CD4-positive, alpha-beta T cell treated with Interleukin-21 for 1 hour (primary cell): ENCODE measurements at regions not wholly inside any gene's neighbourhood (a gene's known extent, or its start where the extent isn't known, plus 50 kb on each side); places are given as distances from the start of the nearest gene placed in this dataset.
"Not testable (repeated sequence)": the region's sequence is repeated elsewhere in the genome, so short reads cannot be mapped to it uniquely, and the experiment has no call there.

Experiments used
- DNase-seq: peaks from one replicate; pipeline ENCODE4 v3.0.0-alpha.2; 2020

DNA sequence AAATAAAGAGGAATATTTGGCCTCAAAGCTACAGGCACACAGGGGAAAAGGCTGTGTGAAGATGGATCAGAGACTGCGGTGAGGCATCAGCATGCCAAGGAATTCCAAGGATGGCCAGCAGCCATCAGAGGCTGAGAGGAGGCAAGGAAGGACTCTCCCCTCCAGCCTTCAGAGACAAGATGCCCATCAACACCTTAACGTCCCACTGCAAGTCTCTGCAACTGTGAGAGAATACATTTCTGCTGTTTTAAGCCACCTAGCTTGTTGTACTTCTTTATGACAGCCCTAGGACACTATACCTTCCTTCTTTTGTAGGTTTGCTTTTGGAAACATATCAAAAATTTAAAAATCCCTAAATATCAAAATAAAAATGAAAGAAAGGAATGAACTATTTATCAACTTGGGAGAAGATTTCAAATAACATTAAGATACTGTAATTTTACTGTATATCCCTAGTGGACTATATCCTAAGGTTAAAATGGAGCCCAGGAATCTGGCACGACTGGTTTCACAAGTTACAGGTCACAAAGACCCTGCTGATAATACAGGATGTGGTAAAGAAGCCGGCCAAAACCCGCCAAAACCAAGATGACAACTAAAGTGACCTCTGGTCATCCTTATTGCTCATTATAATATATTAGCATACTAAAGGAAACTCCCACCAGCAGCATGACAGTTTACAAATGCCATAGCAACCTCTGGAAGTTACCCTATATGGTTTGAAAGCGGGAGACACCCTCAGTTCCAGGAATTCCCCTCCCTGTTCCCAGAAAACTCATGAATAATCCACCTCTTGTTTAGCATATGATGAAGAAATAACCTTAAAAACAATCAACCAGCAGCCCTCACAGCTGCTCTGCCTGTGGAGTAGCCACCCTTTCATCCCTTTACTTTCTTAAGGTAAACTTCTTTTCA, 185.2 kb downstream of the AVL9 start:
- DNase-seq: no peak

DNA sequence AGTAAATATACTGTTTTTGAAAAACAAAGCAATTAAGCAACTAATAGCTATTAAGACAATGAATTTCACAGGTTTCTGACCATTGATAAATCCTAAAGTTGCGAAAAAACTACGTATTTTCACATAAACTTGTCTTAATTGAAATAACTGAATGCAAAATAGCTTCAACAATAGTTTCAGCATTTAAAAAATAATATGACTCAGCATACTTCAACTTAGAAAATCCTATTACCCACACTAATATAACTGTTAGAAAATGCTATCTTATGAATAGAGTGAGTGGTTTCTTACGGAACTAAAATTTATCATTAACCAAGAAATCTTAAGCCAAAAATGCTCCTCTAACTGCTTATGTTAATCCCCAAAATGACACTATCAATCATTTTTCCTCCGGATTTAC, 183.9 kb downstream of the AVL9 start:
- no peak for DNase-seq

DNA sequence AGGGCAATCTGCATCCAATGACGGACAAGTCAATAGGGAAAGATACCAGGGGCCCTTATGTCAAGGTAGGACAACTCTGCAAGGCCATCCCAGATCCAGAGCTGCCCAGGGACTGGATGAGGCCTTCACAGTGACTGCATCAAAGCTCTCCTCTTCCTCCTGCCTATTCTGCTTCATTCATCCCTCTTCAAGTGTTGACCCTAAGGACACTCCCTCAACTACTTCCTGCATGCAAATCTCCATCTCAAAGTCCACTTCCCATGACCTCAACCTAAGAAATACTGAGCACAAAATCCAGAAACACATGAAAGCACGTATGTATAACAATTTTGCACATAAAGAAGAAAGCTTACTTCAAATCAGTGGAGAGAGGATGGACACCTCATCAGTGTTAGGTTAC, 182.3 kb downstream of the AVL9 start:
- no peak for DNase-seq

DNA sequence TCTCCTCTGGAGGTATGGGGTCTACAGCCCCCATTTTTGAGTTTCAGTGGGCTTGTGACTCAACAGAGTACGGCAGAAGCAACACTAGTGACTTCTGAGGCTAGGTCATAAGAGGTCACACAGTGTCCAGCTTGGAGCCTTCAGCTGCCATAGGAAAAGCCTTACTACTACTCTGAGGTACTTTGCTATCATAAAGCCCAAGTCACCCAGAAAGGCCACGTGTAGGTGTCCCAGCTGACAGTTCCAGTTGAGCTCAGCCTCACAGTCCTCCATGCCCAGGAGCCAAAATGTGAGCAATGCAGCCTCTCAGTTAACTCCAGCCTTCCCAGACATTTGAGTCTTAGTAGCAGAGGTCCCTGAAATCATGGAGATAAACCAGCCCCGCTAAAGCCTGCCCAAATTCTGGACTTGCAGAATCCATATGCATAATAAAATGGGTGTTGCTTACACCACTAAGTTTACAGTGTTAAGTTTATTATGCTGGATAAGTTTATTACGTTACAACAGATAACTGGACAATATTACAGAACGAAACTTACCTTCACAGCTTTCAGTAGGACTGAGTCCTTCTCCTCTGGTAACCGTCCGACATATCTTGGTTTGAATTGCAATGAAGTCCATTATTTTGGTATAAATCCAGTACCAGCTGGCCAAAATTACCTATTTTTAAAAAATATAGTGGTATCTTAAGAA, 181.1 kb downstream of the AVL9 start:
- no peak for DNase-seq

DNA sequence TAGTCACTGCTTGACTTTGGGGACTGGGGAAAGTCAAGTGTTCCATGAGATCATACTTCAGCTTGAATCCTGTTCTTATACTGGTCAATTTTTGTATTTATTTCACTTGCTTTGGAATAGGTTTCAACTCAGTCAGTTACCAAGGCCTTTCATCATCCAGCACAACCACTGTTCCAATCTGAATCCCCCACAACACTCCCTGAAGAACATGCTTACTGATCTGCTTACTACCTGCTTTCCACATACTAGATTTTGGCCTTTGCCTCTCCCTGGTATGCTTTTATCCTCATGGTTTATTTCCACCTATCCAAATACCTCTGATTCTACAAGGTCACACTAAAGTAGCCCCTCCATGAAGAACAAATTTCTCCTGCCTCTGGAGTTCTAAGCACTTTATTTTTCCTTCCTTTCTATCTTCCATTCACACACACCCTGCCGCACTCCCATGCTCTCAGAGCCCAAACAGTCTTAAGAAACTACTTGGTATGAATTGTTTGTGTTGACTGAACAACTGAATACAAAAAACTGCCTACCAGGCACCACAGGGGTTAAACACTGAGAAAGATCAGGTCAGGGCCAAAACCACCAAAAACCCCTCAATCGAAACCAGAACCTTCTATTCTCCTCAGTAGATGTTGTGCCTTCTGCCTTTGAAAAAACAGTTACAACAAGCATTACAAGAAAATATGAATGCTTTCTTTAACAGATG, 178.1 kb downstream of the AVL9 start:
- no peak for DNase-seq

DNA sequence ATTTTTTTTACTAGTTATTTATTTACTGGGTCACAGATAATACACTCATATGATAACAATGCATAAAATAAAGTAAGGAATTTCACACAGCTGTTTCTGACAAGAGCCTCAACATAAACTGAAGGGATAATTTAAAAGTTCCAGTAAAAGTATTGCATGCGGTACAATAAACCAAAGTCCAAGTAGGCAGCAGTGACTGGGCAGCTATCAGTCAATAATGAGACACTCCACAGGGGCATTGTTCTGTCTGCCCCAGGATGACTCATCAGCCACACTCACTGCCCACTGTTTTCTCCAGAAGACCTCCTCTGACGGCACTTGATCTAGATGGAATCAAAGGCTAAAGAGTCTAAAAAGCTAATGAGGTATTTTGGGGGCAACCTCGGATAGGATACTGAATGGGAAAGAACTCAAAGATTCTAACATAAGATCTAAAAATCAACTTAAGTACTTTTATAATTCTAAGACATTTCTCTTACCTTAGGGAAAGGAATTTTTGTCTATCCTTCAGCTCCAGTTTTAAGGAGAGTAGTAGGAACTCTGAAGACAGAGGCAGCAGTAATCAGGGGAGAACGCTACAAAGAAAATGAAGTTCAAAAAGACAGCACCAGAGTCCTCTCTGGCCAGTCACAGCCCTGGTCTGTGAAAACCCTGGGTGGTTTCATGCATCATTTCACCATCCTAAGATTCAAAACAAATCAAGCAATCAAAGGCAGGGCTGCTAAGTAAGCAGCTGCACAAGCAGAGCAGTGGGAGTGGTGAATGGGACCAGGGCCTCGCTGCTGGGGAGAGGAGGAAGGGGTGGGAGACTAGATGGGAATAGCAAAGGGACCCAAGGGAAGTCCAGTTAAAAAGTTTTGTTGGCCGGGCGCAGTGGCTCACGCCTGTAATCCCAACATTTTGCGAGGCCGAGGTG, 175.1 kb downstream of the AVL9 start:
- no peak for DNase-seq

DNA sequence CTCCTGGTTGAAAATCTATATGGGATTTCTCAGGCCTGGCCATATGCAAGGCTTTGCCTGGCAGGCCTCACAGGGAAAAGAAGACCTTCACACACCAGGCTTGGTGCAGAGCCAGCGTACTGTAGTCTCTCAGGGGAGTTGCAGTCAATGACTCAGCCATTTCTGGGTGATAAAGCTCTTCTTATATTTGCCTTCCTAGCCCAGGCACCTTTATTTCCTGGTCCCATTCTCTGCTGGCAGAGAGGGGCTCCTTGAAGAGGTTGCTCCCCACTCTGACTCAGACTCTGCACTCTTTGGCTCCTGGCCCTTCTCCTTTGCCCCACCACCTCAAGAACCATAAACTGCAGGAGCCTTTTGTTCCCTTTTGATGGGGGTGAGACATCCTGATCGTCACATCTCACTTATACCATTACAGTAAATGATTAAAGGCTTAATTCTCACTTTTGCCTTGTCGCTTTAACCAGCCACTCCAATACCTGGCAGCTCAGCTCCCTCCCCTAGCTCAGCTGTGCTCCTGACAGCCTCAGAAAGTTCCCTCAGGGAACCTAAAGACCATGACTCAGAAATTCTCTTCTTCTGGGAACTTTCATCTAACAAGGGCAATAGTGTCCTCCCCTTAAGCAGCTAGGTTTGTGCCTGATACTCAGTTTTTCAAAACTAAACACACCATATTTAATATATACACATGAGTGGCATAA, 174.0 kb downstream of the AVL9 start:
- not testable (repeated sequence) for DNase-seq

DNA sequence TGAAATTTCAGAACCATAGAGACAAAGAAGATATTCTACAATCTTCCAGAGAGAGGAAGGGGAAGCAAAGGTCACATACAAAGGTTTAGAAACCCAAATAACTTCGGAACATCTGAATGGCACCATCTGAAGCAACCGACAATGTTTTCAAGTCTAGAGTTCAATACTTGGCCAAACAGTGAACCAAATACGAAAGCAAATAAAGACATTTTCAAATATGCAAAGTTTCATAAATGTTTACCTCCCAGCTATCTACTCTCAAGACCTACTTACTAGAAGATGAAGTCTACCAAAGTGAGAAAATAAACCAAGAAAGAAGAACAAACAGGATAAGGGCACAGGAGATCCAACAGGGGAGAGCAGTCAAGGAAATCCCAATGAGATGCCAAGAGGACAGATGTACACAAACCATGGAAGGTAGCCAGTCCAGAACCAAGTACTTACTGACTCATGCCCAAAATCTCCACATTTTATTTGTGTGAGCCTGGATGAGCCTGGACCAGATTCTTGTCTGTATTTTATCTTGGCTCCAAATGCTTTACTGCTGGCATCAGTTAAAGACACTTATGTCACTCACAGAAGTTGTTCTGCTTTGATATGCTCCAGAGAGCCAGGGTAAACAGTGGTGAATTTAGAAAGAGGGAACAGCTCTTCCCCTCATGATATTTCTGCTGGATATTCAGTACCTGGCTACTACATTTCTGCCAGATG, 173.3 kb downstream of the AVL9 start:
- not testable (repeated sequence) for DNase-seq

DNA sequence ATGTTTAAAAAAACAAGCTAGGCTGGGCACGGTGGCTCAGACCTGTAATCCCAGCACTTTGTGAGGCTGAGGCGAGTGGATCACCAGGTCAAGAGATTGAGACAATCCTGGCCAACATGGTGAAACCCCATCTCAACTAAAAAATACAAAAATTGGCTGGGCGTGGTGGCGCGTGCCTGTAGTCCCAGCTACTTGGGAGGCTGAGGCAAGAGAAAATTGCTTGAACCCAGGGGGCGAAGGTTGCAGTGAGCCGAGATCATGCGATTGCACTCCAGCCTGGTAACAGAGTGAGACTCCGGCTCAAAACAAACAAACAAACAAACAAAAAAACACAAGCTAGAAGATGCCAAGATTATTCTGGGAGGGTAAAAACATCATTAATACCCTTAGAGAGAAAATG, 172.3 kb downstream of the AVL9 start:
- DNase-seq: not testable (repeated sequence)

DNA sequence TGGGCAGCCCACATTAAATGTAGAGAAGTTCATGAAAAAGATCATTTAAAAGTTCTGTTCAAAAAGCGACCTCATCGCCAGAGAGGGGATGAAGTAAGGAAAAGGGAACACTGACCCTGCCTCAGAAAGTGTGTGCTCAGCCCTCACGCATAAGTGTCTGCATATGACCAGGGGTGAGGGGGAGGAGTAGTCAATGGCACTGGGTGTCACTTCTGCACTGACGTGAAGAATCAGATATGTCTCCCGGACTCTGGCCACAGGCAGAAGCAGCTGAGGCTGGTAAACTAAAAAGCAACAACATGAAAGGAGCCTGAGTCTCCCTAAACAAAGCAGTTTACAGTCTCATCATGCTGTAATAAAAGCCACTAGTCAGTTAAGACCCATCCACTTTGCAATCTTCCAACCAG, 168.5 kb downstream of the AVL9 start:
- DNase-seq: not testable (repeated sequence)

DNA sequence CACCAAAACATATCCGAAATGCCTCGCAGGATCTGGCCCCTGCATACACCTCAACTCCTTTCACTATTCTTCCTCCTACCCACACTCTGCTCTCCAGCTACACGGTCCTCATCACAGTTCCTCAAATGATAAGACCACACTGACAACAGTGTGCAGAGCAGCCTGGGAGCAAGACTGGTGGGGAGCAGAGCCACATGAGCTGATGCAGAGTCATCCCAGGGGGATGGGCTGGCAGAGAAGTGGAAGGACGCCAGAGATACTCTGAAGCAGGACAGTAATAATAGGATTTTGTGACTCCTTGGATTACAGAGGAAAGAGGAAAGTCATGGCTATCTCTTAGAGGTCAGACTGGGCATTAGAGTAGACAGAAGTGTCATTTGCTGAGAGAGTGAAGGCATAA, 167.2 kb downstream of the AVL9 start:
- DNase-seq: not testable (repeated sequence)

DNA sequence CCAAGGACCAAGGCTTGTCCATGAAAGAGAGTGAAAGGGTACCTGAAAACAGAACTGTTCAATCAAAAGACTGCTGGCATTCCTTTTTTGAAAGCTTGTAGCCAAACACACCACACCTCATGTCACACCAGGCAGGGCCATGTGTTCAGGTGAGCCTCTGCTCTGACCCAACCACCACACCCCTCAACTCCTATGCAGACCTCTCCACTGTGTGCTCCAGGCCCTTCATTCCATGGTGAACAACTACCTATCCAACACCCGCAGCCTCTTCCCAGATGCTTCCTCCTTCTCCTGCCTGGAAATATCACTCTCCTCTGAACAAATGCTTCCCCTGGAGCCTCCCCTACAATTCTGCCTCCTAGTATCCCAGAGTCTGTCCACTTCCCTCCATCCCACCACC, 166.6 kb downstream of the AVL9 start:
- no peak for DNase-seq

DNA sequence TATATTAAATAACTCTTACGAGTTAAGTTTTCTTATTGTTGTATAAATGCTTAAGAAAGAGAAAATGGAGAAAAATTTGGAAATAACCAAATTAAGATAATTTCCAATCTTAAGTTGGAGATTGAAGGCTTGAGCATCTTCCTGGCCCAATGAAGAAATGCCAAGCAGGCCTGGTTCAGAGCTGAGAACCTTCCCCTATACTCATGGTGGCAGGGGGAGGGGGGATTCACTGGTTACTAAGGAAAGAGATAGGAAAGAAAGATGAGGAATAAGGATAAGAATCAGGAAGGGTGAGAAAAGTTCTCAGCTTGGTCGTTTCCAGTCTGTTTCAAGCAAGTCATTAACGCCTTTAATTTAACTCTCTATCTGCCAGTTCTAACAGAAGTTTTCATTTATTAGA, 166.2 kb downstream of the AVL9 start:
- no peak for DNase-seq

DNA sequence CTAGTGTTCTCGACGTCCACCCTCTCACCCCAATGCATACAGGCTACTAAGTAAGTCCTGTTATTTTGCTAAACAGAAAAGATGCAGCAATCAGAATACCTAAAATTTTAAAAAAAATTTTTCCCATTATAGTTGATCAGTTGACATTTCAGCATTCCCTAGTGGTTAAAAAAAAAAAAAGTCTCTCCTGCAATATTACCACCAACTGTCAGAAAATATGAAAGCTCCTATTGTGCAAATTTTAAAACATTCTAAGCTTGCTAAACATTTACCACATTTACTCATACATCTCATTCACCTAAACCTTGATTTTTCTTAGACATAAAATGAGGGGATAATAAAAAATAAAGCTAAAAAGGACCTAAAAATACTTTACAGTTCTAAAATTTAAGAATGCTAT, 165.6 kb downstream of the AVL9 start:
- no peak for DNase-seq

DNA sequence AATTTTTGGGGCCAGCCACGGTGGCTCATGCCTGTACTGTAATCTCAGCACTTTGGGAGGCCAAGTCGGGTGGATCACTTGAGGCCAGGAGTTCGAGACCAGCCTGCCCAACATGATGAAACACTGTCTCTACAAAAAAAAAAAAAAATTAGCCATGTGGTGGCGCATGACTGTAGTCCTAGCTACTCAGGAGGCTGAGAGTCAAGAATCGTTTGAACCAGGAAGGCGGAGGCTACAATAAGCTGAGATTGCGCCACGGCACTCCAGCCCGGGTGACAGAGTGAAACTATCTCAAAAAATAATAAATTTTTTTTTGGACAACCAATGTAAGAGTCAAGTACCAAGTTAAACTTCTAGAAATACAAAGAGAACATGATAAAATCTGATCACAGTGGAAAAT, 164.6 kb downstream of the AVL9 start:
- DNase-seq: no peak

DNA sequence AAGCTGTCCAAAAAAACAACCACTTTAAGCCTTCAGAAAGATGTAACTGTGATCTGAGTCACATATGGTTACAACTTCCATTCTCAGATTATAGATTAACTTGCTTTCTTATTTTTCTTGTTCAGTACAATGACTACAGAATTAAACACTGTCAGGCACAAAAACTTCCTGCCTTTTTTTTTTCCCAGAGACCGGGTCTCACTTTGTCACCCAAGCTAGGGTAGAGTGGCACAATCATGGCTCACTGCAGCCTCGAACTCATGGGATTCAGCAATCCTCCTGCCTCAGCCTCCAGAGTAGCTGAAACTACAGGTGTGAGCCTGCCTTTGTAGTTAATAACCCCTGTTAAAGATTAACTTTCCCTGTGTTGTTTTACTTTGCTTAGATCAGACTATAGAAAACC, 163.2 kb downstream of the AVL9 start:
- DNase-seq: no peak

DNA sequence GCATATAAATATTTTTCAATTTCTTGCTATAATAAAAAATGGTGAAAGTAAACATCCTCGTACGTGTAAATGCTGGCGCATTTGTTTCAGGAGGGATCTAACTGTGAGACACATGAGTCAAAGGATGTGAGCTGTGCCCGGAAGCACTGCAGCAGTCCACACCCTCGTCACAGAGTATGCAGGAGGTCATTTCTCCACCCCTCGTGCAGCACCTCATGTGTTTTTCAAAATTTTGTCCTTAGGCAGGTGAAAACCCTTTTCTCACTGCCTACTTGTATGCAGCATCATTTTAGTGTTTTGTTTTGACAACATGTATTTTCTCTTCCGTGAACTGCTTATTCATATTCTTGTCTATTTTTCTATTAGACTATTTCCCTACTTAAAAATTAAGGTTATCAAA, 162.7 kb downstream of the AVL9 start:
- DNase-seq: no peak

DNA sequence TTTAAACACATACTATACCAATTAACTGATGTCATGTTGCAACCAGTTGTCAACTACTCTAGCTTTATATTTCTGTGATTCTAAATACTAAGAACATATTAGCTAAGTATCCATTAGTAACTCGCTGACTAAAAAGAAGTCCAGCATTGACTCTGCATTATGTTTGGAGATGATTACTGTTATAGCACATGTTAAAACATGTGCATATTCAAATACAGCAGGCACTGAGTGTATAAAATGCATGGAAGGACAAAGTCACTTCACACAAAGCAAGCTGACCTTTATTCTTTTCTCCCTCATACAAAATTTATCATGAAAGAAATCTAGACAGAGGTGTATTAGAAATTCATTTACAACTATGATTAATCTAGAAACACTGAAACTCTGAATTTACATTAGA, 159.3 kb downstream of the AVL9 start:
- DNase-seq: not testable (repeated sequence)

DNA sequence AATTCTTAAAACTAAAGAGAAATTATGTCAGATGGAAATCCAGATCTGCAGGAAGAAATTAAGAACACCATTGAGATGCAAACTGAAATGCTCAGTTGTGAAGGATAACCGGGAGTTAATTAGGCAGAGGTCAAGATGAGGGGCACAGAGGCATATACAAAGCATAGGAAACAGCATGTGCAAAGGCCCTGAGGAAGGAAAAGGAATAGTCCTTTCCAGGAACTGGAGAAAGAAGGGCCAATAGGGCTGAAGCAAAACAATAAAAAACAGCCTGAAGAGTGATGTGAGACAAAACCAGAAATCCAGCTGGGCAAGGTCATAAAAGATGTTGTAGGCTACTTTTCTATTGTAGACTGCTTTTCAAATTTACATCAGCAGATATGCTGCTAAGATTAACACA, 155.1 kb downstream of the AVL9 start:
- not testable (repeated sequence) for DNase-seq

DNA sequence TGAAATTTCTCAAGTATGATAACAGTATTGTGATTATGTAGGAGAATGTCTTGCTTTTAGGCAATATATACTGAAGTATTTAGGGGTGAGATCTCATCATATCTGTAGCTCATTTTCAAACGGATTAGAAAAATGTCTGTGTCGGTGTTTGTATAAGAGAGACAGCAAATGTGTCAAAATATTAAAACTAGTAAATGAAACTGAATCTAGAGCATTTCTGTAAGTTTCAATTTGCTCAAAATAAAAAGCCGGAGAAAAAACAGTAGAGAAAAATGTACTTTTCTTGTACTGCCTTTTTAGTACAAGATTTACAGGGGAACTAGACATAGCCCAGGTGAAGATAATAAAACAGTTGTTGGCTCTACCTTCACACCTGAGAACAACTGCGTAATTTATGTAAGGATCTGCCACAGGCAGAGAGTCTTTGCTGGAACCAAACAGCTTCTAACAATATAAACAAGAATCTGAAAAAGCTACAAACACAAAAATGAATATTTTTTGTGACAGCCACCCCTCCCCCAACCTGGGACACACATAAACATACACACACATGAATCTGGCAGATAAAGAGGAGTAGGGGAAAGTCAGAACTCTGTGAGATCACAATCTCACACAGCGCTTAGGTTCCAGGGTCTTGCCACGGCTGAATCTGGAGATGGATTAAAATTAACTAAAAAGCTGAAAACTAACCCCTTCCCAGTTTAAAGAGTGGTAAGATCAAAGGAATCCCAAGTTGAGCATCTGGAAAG, 153.3 kb downstream of the AVL9 start:
- DNase-seq: no peak
